GM21515 (cell line): ENCODE measurements at regions not wholly inside any gene's neighbourhood (a gene's known extent, or its start where the extent isn't known, plus 50 kb on each side); places are given as distances from the start of the nearest gene placed in this dataset.

Experiments
- ATAC-seq: cut with Tn5 transposase; IDR thresholded peaks from one replicate; pipeline ENCODE4 v1.9.1; 2021; ENCODE audit not compliant: unreplicated experiment

GRCh38 chr3:117282566-117282965 is 573.0 kb downstream of the TUSC7 start:
- ATAC-seq = no peak

- ATAC-seq = no peak
These were observed 576.2 kb downstream of the TUSC7 start for GRCh38 chr3:117285737-117286136.

- no peak for ATAC-seq
These were observed 576.9 kb downstream of the TUSC7 start for GRCh38 chr3:117286488-117286887.

GRCh38 chr3:117287602-117288001 is 578.0 kb downstream of the TUSC7 start:
- ATAC-seq = no peak

- ATAC-seq = no peak
These were observed 581.9 kb downstream of the TUSC7 start for GRCh38 chr3:117291476-117291875.

GRCh38 chr3:117297065-117297464 is 587.5 kb downstream of the TUSC7 start:
- ATAC-seq = no peak

- ATAC-seq = no peak
These were observed 588.0 kb downstream of the TUSC7 start for GRCh38 chr3:117297541-117297940.

- ATAC-seq = no peak
These were observed 588.7 kb downstream of the TUSC7 start for GRCh38 chr3:117298273-117298672.

- no peak for ATAC-seq
These were observed 592.8 kb downstream of the TUSC7 start for GRCh38 chr3:117302428-117302827.

GRCh38 chr3:117303443-117303842 is 593.9 kb downstream of the TUSC7 start:
- ATAC-seq = no peak

GRCh38 chr3:117304681-117305080 is 595.1 kb downstream of the TUSC7 start:
- no peak for ATAC-seq

GRCh38 chr3:117305681-117306080 is 596.1 kb downstream of the TUSC7 start:
- ATAC-seq = no peak

- ATAC-seq = no peak
These were observed 596.7 kb downstream of the TUSC7 start for GRCh38 chr3:117306299-117306698.

- no peak for ATAC-seq
These were observed 598.8 kb downstream of the TUSC7 start for GRCh38 chr3:117308353-117308752.

GRCh38 chr3:117308756-117309155 is 599.2 kb downstream of the TUSC7 start:
- ATAC-seq = no peak

- no peak for ATAC-seq
These were observed 601.0 kb downstream of the TUSC7 start for GRCh38 chr3:117310536-117310935.

- ATAC-seq = no peak
These were observed 605.0 kb downstream of the TUSC7 start for GRCh38 chr3:117314441-117315150.

- no peak for ATAC-seq
These were observed 613.3 kb downstream of the TUSC7 start for GRCh38 chr3:117322866-117323265.

- no peak for ATAC-seq
These were observed 637.3 kb downstream of the TUSC7 start for GRCh38 chr3:117346901-117347300.

GRCh38 chr3:117348884-117349283 is 639.3 kb downstream of the TUSC7 start:
- no peak for ATAC-seq

GRCh38 chr3:117349566-117349965 is 640.0 kb downstream of the TUSC7 start:
- no peak for ATAC-seq

- ATAC-seq = no peak
These were observed 640.8 kb downstream of the TUSC7 start for GRCh38 chr3:117350371-117350770.

GRCh38 chr3:117355566-117355965 is 646.0 kb downstream of the TUSC7 start:
- ATAC-seq = no peak
